ENCODE measurements at regions not wholly inside any gene's neighbourhood (a gene's known extent, or its start where the extent isn't known, plus 50 kb on each side); places are given as distances from the start of the nearest gene placed in this dataset.

GRCh38 chr6:40764726-40765125, 177.6 kb upstream of the LRFN2 start:
- no peaks in the 10 kb centered on the region for H3K27me3 ChIP-seq (ENCODE audit: control insufficient read depth, insufficient read depth, low read length, poor library complexity, severe bottlenecking)

GRCh38 chr6:40762981-40763380, 175.8 kb upstream of the LRFN2 start:
- Histone ChIP-seq H3K27ac (ENCODE audit: insufficient read depth, low read depth, low read length, poor library complexity, severe bottlenecking) (no peak overlapping the region), H3K27me3 (ENCODE audit: control insufficient read depth, insufficient read depth, low read length, poor library complexity, severe bottlenecking) (no peaks in the 10 kb centered on the region), H3K4me1 (ENCODE audit: control insufficient read depth, insufficient read depth, low read length) (no peaks in the 10 kb centered on the region), H3K9me3 (ENCODE audit: control insufficient read depth, low read length) (no peaks in the 10 kb centered on the region), H3K4me3 (ENCODE audit: insufficient read depth, low read depth, low read length) (no peak overlapping the region), H3K36me3 (ENCODE audit: control insufficient read depth, insufficient read depth, low read length) (no peaks in the 10 kb centered on the region)
- 92 to 95% methylated on average over 5 of the region's 5 CpGs for WGBS, 2 experiments

More at GRCh38 chr6:40764726-40765125, 177.6 kb upstream of the LRFN2 start:
- 91 to 100% methylated on average over 1 of the region's 1 CpG for WGBS, 2 experiments
- Histone ChIP-seq H3K27ac (ENCODE audit: insufficient read depth, low read depth, low read length, poor library complexity, severe bottlenecking) (no peak overlapping the region), H3K36me3 (ENCODE audit: control insufficient read depth, insufficient read depth, low read length) (no peaks in the 10 kb centered on the region), H3K4me1 (ENCODE audit: control insufficient read depth, insufficient read depth, low read length) (no peaks in the 10 kb centered on the region), H3K4me3 (ENCODE audit: insufficient read depth, low read depth, low read length) (no peak overlapping the region), H3K9me3 (ENCODE audit: control insufficient read depth, low read length) (no peaks in the 10 kb centered on the region)

GRCh38 chr6:40760887-40761286, 173.7 kb upstream of the LRFN2 start:
- no peak overlapping the region for H3K4me3 ChIP-seq (ENCODE audit: insufficient read depth, low read depth, low read length)
- no peaks in the 10 kb centered on the region for H3K36me3 ChIP-seq (ENCODE audit: control insufficient read depth, insufficient read depth, low read length)
- WGBS, 2 experiments: 88 to 93% methylated on average over 3 of the region's 3 CpGs
- H3K4me1 ChIP-seq (ENCODE audit: control insufficient read depth, insufficient read depth, low read length): no peaks in the 10 kb centered on the region
- no peaks in the 10 kb centered on the region for H3K9me3 ChIP-seq (ENCODE audit: control insufficient read depth, low read length)
- H3K27me3 ChIP-seq (ENCODE audit: control insufficient read depth, insufficient read depth, low read length, poor library complexity, severe bottlenecking): no peaks in the 10 kb centered on the region
- no peak overlapping the region for H3K27ac ChIP-seq (ENCODE audit: insufficient read depth, low read depth, low read length, poor library complexity, severe bottlenecking)

GRCh38 chr6:40759838-40760237, 172.7 kb upstream of the LRFN2 start:
- H3K4me1 ChIP-seq (ENCODE audit: control insufficient read depth, insufficient read depth, low read length): no peaks in the 10 kb centered on the region
- H3K4me3 ChIP-seq (ENCODE audit: insufficient read depth, low read depth, low read length): no peak overlapping the region
- WGBS, 2 experiments: 91 to 94% methylated on average over 5 of the region's 5 CpGs
- no peaks in the 10 kb centered on the region for H3K36me3 ChIP-seq (ENCODE audit: control insufficient read depth, insufficient read depth, low read length)
- no peaks in the 10 kb centered on the region for H3K27me3 ChIP-seq (ENCODE audit: control insufficient read depth, insufficient read depth, low read length, poor library complexity, severe bottlenecking)
- no peak overlapping the region for H3K27ac ChIP-seq (ENCODE audit: insufficient read depth, low read depth, low read length, poor library complexity, severe bottlenecking)
- H3K9me3 ChIP-seq (ENCODE audit: control insufficient read depth, low read length): no peaks in the 10 kb centered on the region

- Histone ChIP-seq H3K27ac (ENCODE audit: insufficient read depth, low read depth, low read length, poor library complexity, severe bottlenecking) (no peak overlapping the region), H3K27me3 (ENCODE audit: control insufficient read depth, insufficient read depth, low read length, poor library complexity, severe bottlenecking) (no peaks in the 10 kb centered on the region), H3K36me3 (ENCODE audit: control insufficient read depth, insufficient read depth, low read length) (no peaks in the 10 kb centered on the region), H3K4me1 (ENCODE audit: control insufficient read depth, insufficient read depth, low read length) (no peaks in the 10 kb centered on the region), H3K9me3 (ENCODE audit: control insufficient read depth, low read length) (no peaks in the 10 kb centered on the region), H3K4me3 (ENCODE audit: insufficient read depth, low read depth, low read length) (no peak overlapping the region)
- WGBS, 2 experiments: 94 to 96% methylated on average over 3 of the region's 3 CpGs
Measured at GRCh38 chr6:40759264-40759663, 172.1 kb upstream of the LRFN2 start.

- H3K36me3 ChIP-seq (ENCODE audit: control insufficient read depth, insufficient read depth, low read length): no peaks in the 10 kb centered on the region
- no peaks in the 10 kb centered on the region for H3K4me1 ChIP-seq (ENCODE audit: control insufficient read depth, insufficient read depth, low read length)
- no peaks in the 10 kb centered on the region for H3K27me3 ChIP-seq (ENCODE audit: control insufficient read depth, insufficient read depth, low read length, poor library complexity, severe bottlenecking)
- H3K27ac ChIP-seq (ENCODE audit: insufficient read depth, low read depth, low read length, poor library complexity, severe bottlenecking): no peak overlapping the region
- no peak overlapping the region for H3K4me3 ChIP-seq (ENCODE audit: insufficient read depth, low read depth, low read length)
- no peaks in the 10 kb centered on the region for H3K9me3 ChIP-seq (ENCODE audit: control insufficient read depth, low read length)
- 93% methylated on average over 8 of the region's 8 CpGs for WGBS, 2 experiments
Measured at GRCh38 chr6:40755749-40756452, 168.7 kb upstream of the LRFN2 start.

- H3K9me3 ChIP-seq (ENCODE audit: control insufficient read depth, low read length): no peaks in the 10 kb centered on the region
- H3K27me3 ChIP-seq (ENCODE audit: control insufficient read depth, insufficient read depth, low read length, poor library complexity, severe bottlenecking): no peaks in the 10 kb centered on the region
- WGBS, 2 experiments: 68 to 74% methylated on average over 19 to 20 of the region's 20 CpGs
- H3K4me3 ChIP-seq (ENCODE audit: insufficient read depth, low read depth, low read length): no peak overlapping the region
- H3K27ac ChIP-seq (ENCODE audit: insufficient read depth, low read depth, low read length, poor library complexity, severe bottlenecking): no peak overlapping the region
- no peaks in the 10 kb centered on the region for H3K36me3 ChIP-seq (ENCODE audit: control insufficient read depth, insufficient read depth, low read length)
- no peaks in the 10 kb centered on the region for H3K4me1 ChIP-seq (ENCODE audit: control insufficient read depth, insufficient read depth, low read length)
Measured at GRCh38 chr6:40755046-40755681, 168.0 kb upstream of the LRFN2 start.

- Histone ChIP-seq H3K27ac (ENCODE audit: insufficient read depth, low read depth, low read length, poor library complexity, severe bottlenecking) (no peak overlapping the region), H3K9me3 (ENCODE audit: control insufficient read depth, low read length) (no peaks in the 10 kb centered on the region), H3K4me1 (ENCODE audit: control insufficient read depth, insufficient read depth, low read length) (no peaks in the 10 kb centered on the region), H3K27me3 (ENCODE audit: control insufficient read depth, insufficient read depth, low read length, poor library complexity, severe bottlenecking) (no peaks in the 10 kb centered on the region), H3K36me3 (ENCODE audit: control insufficient read depth, insufficient read depth, low read length) (no peaks in the 10 kb centered on the region), H3K4me3 (ENCODE audit: insufficient read depth, low read depth, low read length) (no peak overlapping the region)
- WGBS, 2 experiments: 89 to 91% methylated on average over 30 of the region's 30 CpGs
Measured at GRCh38 chr6:40754461-40755045, 167.4 kb upstream of the LRFN2 start.

GRCh38 chr6:40753675-40754448, 166.7 kb upstream of the LRFN2 start:
- WGBS, 2 experiments: 83 to 94% methylated on average over 3 of the region's 3 CpGs
- Histone ChIP-seq H3K27ac (ENCODE audit: insufficient read depth, low read depth, low read length, poor library complexity, severe bottlenecking) (no peak overlapping the region), H3K9me3 (ENCODE audit: control insufficient read depth, low read length) (no peaks in the 10 kb centered on the region)

GRCh38 chr6:40753048-40753447, 165.9 kb upstream of the LRFN2 start:
- Histone ChIP-seq H3K36me3 (ENCODE audit: control insufficient read depth, insufficient read depth, low read length) (no peaks in the 10 kb centered on the region), H3K4me1 (ENCODE audit: control insufficient read depth, insufficient read depth, low read length) (no peaks in the 10 kb centered on the region), H3K27ac (ENCODE audit: insufficient read depth, low read depth, low read length, poor library complexity, severe bottlenecking) (no peak overlapping the region), H3K27me3 (ENCODE audit: control insufficient read depth, insufficient read depth, low read length, poor library complexity, severe bottlenecking) (no peaks in the 10 kb centered on the region), H3K4me3 (ENCODE audit: insufficient read depth, low read depth, low read length) (no peak overlapping the region), H3K9me3 (ENCODE audit: control insufficient read depth, low read length) (no peaks in the 10 kb centered on the region)
- 88 to 90% methylated on average over 3 of the region's 3 CpGs for WGBS, 2 experiments

More at GRCh38 chr6:40753675-40754448, 166.7 kb upstream of the LRFN2 start:
- no peak overlapping the region for H3K4me3 ChIP-seq (ENCODE audit: insufficient read depth, low read depth, low read length)
- H3K4me1 ChIP-seq (ENCODE audit: control insufficient read depth, insufficient read depth, low read length): no peaks in the 10 kb centered on the region
- no peaks in the 10 kb centered on the region for H3K36me3 ChIP-seq (ENCODE audit: control insufficient read depth, insufficient read depth, low read length)
- H3K27me3 ChIP-seq (ENCODE audit: control insufficient read depth, insufficient read depth, low read length, poor library complexity, severe bottlenecking): no peaks in the 10 kb centered on the region
